GM12873 (cell line): ENCODE measurements at regions not wholly inside any gene's neighbourhood (a gene's known extent, or its start where the extent isn't known, plus 50 kb on each side); places are given as distances from the start of the nearest gene placed in this dataset.

ENCODE experiments used
- TF ChIP-seq, protein P1 (sequence below): IDR thresholded peaks from 2 replicates; pipeline ENCODE4 v1.5.1; 2012; ENCODE audit warnings: low read depth, mild to moderate bottlenecking, moderate library complexity, low read length, control low read depth; ENCODE audit not compliant: insufficient read depth; ENCODE audit errors: missing control alignments

DNA sequence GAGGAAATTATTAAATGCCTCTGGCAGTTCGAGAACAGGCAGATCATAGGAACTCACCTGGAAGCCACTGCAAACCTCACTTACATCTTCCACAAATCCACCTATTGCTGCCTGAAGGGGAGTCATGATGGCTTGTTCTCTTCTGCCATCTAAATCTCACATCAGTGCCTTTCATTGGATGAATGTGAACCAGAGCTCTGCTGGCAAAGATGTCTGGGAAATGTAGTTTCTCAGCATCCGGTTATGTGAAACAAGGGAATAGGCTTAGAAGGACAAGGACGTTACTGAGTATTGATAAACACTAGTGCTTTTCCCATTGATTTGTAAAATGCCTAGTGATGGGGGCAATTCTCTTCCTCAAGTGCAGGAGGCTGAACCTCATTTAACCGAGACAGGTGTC is 483.3 kb downstream of the ARHGEF28 start:
- TF ChIP-seq, protein P1, sequence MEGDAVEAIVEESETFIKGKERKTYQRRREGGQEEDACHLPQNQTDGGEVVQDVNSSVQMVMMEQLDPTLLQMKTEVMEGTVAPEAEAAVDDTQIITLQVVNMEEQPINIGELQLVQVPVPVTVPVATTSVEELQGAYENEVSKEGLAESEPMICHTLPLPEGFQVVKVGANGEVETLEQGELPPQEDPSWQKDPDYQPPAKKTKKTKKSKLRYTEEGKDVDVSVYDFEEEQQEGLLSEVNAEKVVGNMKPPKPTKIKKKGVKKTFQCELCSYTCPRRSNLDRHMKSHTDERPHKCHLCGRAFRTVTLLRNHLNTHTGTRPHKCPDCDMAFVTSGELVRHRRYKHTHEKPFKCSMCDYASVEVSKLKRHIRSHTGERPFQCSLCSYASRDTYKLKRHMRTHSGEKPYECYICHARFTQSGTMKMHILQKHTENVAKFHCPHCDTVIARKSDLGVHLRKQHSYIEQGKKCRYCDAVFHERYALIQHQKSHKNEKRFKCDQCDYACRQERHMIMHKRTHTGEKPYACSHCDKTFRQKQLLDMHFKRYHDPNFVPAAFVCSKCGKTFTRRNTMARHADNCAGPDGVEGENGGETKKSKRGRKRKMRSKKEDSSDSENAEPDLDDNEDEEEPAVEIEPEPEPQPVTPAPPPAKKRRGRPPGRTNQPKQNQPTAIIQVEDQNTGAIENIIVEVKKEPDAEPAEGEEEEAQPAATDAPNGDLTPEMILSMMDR = no peak

DNA sequence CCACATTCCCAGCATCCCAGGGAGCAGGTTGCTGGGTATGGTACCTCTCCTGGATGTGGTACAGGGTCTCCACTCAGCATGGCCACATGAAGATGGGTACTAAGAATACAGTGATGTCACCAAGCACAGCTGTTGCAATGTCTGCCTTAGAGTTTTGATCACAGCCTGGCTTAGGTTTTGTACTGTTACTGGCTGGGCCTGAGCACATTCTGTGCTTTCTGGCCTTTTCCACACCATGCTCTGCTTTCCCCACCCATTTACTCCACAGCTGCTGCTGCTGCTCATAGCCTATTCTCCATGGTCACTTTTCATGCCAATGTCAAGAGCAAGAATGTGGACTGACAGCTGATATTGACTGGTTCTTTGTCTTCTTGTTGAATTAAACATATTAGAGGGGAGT is 481.9 kb downstream of the ARHGEF28 start:
- TF ChIP-seq, protein P1 = no peak

DNA sequence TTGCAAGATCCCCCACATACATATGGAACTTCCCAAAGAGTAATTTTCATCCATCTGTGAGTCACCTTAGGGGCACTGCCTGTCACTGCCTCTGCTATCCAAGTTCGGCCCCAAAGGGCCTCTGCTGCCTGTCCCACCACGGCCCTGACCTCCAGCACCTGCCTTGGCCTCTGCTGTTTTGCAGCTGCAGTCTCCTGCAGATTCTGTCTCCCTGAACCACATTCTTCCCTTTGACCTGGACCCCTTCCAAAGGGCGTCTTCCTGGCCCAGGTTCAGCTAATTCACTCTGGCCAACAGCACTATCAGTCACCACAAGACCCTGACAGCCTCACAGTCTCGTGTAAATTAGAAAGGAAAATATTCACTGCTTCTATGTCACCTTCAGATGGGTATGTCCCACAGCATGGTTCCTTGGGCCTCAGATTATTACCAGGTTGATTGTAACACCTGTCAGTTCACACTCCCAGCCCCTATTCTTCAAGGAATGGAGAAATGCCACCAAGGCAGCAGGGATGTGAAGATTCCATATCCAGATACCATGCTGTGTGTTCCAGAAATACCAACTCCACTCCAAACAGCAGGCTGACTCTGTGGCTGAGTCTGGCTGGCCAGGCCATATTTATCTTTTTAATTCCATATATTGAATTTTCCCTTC is 479.3 kb downstream of the ARHGEF28 start:
- TF ChIP-seq, protein P1 = no peak

DNA sequence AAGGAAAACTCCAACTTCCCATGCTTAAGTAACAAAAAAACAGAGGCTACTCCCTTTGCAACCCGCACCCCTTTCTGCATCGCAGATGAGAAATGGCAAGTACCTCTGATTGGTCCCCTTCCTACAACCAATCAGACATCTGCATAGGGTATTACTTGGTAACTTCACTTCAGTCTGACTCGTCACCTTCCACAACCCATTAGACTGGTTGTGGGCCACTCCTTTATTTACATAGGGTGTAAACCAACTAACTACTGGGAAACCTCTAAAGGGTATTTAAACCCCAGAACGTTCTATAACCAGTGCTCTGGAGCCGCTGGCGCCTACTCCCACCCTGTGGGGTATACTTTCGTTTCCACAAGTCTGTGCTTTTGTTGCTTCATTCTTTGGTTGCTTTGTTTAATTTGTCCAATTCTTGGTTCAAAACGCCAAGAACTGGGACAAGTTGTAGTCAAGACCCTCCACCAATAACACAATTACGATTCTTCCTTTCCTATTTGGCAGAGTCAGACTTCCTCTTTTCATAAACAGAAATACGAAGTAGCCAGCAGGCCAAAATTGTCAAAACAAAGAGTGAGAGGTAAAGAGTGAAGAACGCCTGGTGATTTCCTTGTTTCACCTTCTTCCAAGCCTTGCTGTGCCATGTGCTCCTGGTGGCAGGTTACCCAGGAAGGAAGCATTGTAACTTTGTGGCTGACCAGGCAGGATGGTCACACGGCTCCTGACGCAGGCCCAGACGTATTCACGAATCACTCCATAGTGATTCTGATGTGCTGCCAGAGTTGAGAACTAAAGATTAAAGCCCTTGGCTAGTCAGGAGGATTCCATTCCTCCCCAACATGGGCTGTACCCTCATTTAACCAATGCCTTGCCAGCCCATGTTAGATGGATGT is 477.4 kb downstream of the ARHGEF28 start:
- TF ChIP-seq, protein P1 = no peak

DNA sequence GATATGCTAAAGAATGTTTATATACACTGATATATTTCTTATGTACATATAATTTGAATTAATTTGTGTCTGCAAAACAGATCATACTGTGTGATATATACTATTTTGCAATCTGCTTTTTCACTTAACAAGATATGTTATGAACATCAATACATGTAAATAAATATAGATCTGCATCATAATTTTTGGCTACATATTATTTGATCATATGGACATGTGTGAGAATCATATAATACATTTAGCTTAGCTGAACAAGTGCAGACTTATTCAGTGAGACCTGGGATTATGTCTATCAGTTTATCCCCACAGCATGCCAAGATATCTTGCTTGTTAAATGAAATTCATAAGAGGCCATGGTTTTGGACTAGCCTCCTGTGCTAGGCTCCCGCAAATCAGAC is 474.3 kb downstream of the ARHGEF28 start:
- TF ChIP-seq, protein P1 = no peak

DNA sequence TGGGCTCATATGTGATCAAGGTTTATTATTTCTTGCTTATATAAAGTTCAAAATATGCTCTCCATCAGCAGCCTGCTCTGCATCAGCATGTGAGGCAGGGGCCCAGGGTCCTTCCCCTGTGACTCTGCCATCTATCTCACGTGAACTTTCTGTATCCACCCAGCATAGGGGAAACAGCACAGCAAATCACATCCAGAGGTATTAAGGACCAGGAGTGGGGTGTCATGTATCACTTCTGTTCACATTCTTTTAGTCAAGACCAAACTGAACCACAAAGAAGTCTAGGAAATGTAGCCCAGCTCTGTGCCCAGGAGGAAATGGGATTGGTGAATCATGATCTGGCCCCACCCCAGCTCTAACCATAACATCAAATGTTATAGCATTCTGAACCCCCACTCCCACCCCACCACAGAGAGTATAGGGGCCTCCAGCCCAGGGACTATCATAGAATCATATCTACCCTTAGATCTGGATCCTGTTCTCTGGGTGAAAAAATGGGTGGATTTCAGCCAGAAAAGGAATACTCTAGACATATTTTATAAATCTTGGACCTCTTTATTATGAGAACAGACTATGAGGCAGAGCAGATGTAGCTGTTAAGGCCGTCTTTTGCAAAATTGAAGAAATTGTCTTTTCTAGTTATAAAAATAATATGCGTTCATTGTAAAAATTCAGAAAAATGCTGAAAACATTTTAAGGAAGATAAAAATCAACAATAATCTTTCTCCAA is 473.7 kb downstream of the ARHGEF28 start:
- TF ChIP-seq, protein P1 = no peak

DNA sequence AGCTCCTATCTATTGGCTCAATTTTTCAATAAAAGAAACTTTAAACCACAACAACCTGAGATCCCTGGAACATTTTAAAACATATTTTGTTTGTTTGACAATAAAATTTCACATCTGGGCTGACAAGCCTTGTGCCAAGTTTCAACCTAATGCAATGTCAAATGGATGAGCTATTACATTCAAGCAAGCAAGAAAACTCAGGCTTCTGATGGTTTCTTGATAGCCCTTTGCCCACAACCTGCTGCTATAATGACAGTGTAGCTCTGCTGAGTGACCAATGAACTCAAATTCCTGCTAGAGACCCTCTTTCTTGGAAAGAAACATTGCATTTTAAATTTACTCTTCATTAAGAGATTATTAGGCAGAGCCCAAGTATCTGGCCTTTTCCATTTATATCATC is 472.9 kb downstream of the ARHGEF28 start:
- TF ChIP-seq, protein P1 = no peak
